Peyer's patch (tissue), 4 donors: ENCODE measurements at regions not wholly inside any gene's neighbourhood (a gene's known extent, or its start where the extent isn't known, plus 50 kb on each side); places are given as distances from the start of the nearest gene placed in this dataset.

Experiments
- DNase-seq, 3 donors: peaks; one replicate each; pipeline ENCODE4 v3.0.0-alpha.2; 2017 to 2019
- H3K27ac ChIP-seq, 4 donors: fragments of 200-600 bp; sonication (generic); one replicate each; pipeline ENCODE4 v1.5.1; 2016 to 2019
- H3K27me3 ChIP-seq, 2 donors: fragments of 200-600 bp; sonication (generic); one replicate each; pipeline ENCODE4 v1.5.1; 2019
- H3K36me3 ChIP-seq, 3 donors: fragments of 200-600 bp; sonication (generic); one replicate each; pipeline ENCODE4 v1.5.1; 2016 to 2019
- H3K4me1 ChIP-seq, 4 donors: fragments of 200-600 bp; sonication (generic); one replicate each; pipeline ENCODE4 v1.5.1; 2016 to 2019
- H3K4me3 ChIP-seq, 4 donors: fragments of 200-600 bp; sonication (generic); 1 replicate in 3 of 4; 2 replicates in 1 of 4; pipeline ENCODE4 v1.5.1; 2016 to 2019; ENCODE audit warnings: mild to moderate bottlenecking in 1 of 4
- H3K9me3 ChIP-seq, 4 donors: fragments of 200-600 bp; sonication (generic); one replicate each; pipeline ENCODE4 v1.5.1; 2016 to 2019; ENCODE audit warnings: mild to moderate bottlenecking in 1 of 4
- POLR2A ChIP-seq, 2 donors: fragments of 450-650 bp; IDR thresholded peaks; one replicate each; pipeline ENCODE4 v1.5.1; 2017; ENCODE audit warnings: antibody characterized with exemption in 2 of 2, mild to moderate bottlenecking in 2 of 2, moderate library complexity in 2 of 2
- TF ChIP-seq, protein P1 (sequence below), 6 experiments: fragments of 450-650 bp in 4 of 6; fragments of 200-600 bp in 2 of 6; sonication (generic) in 1 of 6; IDR thresholded peaks; one replicate each; pipeline ENCODE4 v1.5.1; 2017 to 2019; ENCODE audit warnings: antibody characterized with exemption in 6 of 6, mild to moderate bottlenecking in 3 of 6, moderate library complexity in 1 of 6

DNA sequence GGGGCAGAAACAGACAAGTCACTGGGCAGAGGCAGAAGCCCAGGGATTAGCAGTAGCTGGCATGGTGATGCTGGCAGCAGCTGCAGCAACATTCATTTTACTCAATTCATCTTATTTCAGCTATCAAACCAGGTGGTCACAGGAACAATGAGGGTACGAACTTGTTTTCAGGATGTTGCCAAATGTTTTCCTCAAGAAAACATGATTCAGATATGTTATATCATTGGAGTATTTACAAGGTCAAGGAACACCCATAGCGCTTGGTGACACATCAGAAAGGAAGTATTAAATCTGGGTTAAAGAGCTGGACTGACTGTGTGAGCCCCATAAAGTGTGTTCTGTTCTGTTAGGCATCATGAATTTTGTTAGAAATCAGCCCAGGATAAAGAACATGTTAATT lies 456.9 kb upstream of the ID4 start:
- TF ChIP-seq, protein P1, sequence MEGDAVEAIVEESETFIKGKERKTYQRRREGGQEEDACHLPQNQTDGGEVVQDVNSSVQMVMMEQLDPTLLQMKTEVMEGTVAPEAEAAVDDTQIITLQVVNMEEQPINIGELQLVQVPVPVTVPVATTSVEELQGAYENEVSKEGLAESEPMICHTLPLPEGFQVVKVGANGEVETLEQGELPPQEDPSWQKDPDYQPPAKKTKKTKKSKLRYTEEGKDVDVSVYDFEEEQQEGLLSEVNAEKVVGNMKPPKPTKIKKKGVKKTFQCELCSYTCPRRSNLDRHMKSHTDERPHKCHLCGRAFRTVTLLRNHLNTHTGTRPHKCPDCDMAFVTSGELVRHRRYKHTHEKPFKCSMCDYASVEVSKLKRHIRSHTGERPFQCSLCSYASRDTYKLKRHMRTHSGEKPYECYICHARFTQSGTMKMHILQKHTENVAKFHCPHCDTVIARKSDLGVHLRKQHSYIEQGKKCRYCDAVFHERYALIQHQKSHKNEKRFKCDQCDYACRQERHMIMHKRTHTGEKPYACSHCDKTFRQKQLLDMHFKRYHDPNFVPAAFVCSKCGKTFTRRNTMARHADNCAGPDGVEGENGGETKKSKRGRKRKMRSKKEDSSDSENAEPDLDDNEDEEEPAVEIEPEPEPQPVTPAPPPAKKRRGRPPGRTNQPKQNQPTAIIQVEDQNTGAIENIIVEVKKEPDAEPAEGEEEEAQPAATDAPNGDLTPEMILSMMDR (IDR thresholded peaks at IDR 0.05), result no peak
- no peak for TF ChIP-seq POLR2A (IDR thresholded peaks at IDR 0.05)
- H3K36me3 ChIP-seq, result no peaks in the 10 kb centered on the region
- DNase-seq, result no peak
- H3K4me3 ChIP-seq, result no peak overlapping the region
- H3K9me3 ChIP-seq, result no peaks in the 10 kb centered on the region
- H3K27ac ChIP-seq, result no peak overlapping the region
- no peaks in the 10 kb centered on the region for H3K4me1 ChIP-seq
- H3K27me3 ChIP-seq, result no peaks in the 10 kb centered on the region

DNA sequence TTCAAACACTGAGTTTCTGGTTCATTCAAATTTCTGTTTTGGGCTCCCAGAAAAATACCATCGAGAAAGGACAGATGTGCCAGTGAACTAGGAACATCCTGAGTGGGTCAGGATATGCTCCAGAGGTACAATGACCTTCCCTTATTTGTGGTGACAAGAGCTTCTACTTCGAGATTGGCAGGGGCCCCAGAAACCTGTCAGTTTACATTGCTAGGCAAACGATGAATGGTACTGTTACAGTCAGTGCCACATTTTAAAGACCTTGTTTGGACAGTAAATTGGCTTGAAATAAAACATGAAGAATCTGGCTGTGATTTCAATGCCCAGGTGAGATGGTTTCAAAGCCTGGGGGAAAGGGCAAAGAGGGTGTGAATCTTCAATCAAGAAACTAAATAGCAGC lies 454.5 kb upstream of the ID4 start:
- Histone ChIP-seq H3K36me3 (no peaks in the 10 kb centered on the region), H3K9me3 (no peaks in the 10 kb centered on the region), H3K4me1 (no peaks in the 10 kb centered on the region), H3K27ac (no peak overlapping the region), H3K27me3 (no peaks in the 10 kb centered on the region), H3K4me3 (no peak overlapping the region)
- no peak for DNase-seq
- no peak for TF ChIP-seq POLR2A (IDR thresholded peaks at IDR 0.05)
- TF ChIP-seq, protein P1 (IDR thresholded peaks at IDR 0.05), result no peak

DNA sequence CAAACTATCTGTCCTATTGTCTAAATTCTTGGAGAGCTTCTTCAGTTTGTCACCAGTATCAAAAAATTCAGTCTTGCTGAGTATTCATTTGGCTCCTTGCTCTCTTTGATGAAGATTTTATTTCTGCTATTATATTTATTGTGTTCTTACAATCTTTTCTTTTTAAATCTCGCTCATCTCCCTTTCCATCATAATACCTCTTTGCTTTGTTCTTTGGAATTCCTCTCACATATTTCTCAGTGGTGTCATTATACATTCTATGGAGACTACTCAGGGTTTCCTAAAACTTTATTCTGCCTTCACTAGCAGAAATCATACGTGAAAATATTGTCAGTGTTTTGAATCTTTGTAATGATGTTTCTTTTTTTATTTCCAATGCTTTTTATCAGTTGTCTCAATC lies 445.2 kb upstream of the ID4 start:
- Histone ChIP-seq H3K36me3 (no peaks in the 10 kb centered on the region), H3K4me3 (no peak overlapping the region), H3K27me3 (no peaks in the 10 kb centered on the region), H3K4me1 (no peaks in the 10 kb centered on the region), H3K9me3 (no peaks in the 10 kb centered on the region), H3K27ac (no peak overlapping the region)
- DNase-seq, result no peak
- no peak for TF ChIP-seq POLR2A (IDR thresholded peaks at IDR 0.05)
- TF ChIP-seq, protein P1 (IDR thresholded peaks at IDR 0.05), result no peak

DNA sequence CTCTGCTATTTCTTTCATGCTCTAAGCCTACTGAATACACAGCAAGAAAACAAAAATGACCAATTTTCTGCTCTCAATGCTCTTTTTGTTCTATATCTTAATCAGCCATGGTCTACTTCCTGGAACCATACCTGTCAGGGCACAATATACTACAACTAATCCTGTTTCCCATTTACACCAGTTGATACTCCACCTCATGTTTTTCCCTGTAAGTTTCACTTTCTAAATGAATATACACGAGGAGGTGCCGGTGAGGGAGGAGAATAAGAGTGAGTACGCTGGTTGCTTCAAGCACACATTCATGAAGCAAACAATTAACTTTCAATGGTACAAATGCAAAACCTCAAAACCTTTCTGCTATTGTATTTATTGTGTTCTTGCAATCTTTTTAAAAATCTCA lies 443.1 kb upstream of the ID4 start:
- no peaks in the 10 kb centered on the region for H3K4me1 ChIP-seq
- no peak overlapping the region for H3K4me3 ChIP-seq
- DNase-seq, result no peak
- no peaks in the 10 kb centered on the region for H3K9me3 ChIP-seq
- no peak overlapping the region for H3K27ac ChIP-seq
- no peaks in the 10 kb centered on the region for H3K27me3 ChIP-seq
- no peak for TF ChIP-seq POLR2A (IDR thresholded peaks at IDR 0.05)
- TF ChIP-seq, protein P1 (IDR thresholded peaks at IDR 0.05), result no peak
- no peaks in the 10 kb centered on the region for H3K36me3 ChIP-seq

DNA sequence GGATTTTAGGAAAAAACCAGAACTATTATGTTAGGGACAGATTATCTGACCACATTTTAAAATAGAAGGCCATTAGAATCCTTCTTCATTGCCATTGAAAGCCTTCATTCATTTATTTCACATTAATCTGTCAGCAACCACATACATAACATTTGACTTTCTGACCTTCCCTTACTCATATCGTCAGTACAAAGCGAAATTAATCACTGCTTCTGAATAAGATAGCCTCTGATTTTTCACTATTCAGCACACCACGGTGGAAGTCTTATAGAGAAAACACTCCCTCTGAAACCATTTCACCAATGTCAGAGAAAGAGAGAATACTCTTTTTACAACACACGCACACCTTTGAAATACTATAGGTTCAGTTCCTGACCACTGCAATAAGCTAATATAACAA lies 442.5 kb upstream of the ID4 start:
- no peaks in the 10 kb centered on the region for H3K36me3 ChIP-seq
- no peaks in the 10 kb centered on the region for H3K4me1 ChIP-seq
- DNase-seq, result no peak
- TF ChIP-seq POLR2A (IDR thresholded peaks at IDR 0.05), result no peak
- TF ChIP-seq, protein P1 (IDR thresholded peaks at IDR 0.05), result no peak
- no peaks in the 10 kb centered on the region for H3K27me3 ChIP-seq
- no peak overlapping the region for H3K4me3 ChIP-seq
- H3K27ac ChIP-seq, result no peak overlapping the region
- no peaks in the 10 kb centered on the region for H3K9me3 ChIP-seq

DNA sequence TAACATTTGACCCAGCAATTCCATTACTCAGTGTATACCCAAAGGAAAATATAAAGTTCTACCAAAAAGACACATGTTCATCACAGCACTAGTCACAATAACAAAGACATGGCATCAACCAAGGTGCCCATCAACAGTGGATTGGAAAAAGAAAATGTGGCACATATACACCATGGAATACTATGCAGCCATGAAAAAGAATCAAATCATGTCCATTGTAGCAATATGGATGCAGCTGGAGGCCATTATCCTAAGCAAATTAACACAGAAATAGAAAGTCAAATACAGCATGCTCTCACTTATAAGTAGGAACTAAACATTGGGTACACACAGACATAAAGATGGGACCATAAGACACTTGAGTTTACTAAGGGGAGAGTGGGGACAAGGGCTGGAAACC lies 441.9 kb upstream of the ID4 start:
- Histone ChIP-seq H3K36me3 (no peaks in the 10 kb centered on the region), H3K4me3 (no peak overlapping the region), H3K9me3 (no peaks in the 10 kb centered on the region), H3K27me3 (no peaks in the 10 kb centered on the region), H3K27ac (no peak overlapping the region), H3K4me1 (no peaks in the 10 kb centered on the region)
- DNase-seq, result no peak
- TF ChIP-seq, protein P1 (IDR thresholded peaks at IDR 0.05), result no peak
- no peak for TF ChIP-seq POLR2A (IDR thresholded peaks at IDR 0.05)
